ENCODE measurements at regions not wholly inside any gene's neighbourhood (a gene's known extent, or its start where the extent isn't known, plus 50 kb on each side); places are given as distances from the start of the nearest gene placed in this dataset.

GRCh38 chr5:105409695-105410094 is 1847.1 kb upstream of the NUDT12 start:
- DNase-seq (ENCODE audit: low spot score), result no peak

DNA sequence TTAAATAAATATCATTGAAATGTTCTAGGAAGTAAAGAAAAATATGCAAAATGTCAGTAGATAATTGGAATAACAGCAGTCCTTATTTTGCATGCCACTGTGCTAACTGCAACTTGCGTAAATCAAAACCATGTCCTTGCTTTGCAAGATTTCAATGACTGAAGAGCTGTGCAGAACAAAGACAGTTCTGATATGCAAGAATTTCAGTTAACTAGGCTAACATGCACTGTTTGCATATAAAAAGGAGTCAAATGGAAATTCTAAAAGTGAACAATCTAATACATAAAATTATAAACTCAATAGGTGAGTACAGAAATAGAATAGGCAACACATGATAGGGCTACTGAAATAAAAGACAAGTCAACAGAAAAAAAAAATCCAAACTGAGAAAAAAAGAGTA is 1844.6 kb upstream of the NUDT12 start:
- no peak for DNase-seq (ENCODE audit: low spot score)

- DNase-seq (ENCODE audit: low spot score), result no peak
Observed at GRCh38 chr5:105397749-105398148, 1835.2 kb upstream of the NUDT12 start.

DNA sequence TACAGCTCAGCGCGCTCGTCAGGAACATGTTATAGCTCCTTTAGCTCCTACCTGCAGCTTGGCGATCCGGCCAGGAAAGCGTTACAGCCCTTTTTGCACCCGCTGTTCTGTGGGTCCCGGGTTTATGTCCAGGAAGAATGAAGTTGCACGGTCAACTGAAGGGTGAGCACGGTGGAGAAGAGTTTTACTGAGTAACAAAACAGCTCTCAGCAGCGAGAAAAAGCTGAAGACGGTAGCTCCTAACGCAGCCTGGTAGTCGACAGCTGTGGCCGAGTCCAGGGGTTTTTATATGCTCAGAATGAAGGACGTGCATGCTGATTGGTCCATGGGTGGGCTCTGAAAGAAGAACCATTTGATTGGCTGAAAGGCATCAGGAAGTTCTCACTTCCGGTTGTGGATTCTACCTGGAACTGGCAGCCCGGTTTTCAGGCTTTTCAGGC is 1830.1 kb upstream of the NUDT12 start:
- no peak for DNase-seq (ENCODE audit: low spot score)

GRCh38 chr5:105392122-105392709 is 1829.6 kb upstream of the NUDT12 start:
- no peak for DNase-seq (ENCODE audit: low spot score)

DNA sequence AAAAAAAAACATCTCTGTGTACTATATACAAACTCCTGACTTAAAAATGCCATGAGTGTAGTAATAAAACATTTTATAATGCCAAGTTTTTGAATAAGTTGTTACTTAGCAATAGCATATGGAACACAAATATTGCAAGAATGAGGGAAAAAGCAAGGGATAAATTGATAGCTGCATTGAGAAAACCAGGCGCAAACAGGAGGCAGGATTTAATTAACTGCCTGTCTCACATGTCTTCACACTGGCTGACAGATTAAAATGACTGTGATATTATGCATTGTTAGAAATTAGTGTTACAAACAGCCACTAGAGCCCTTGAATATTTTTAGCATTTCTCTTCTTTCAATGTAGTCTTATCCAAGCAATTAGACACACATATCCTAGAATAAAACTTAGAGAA is 1817.5 kb upstream of the NUDT12 start:
- DNase-seq (ENCODE audit: low spot score), result no peak

DNA sequence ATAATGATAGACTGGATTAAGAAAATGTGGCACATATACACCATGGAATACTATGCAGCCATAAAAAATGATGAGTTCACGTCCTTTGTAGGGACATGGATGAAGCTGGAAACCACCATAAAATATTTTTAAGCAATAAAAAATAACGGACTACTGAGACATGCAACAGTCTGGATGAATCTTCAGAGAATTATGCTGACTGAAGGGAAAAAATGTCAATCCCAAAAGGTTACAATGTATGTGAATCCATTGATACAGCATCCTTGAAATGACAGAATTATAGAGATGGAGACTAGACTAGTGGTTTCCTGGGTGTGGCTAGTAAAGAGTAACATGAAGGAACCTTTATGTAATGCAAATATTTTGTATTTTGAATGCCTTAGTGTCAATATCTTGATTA is 1808.6 kb upstream of the NUDT12 start:
- DNase-seq (ENCODE audit: low spot score), result no peak

DNA sequence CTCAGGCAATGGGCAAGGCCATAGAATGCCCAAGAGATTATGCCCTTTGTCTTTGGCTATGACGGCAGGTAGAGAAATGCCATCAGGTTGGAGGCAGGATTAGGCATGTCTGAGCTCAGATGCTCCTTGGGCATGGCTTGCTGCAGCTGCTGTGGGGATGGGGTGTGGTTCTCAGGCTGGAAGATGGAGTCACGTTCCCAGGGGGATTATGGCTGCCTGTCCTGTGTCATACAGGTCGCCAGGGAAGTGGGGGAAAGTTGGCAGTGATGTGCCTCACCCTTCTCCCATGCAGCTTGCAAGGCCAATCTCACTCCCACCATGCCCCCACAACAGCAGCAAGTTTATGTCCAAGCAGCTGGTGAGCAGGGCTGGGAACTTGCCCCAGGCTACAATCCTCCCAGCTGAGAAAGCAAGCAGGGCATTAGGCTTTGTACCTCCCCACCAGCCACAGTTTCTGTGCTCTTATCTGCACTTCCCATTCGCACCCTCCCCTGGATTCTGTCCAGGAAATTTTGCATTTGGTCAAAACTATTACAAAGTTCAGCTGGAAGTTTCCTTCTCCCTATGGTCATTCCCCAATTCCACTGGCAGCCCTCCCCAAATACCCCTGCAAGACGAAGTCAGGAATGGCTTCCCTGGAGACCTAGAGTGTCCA is 1788.0 kb upstream of the NUDT12 start:
- DNase-seq (ENCODE audit: low spot score), result no peak

- no peak for DNase-seq (ENCODE audit: low spot score)
Observed at GRCh38 chr5:105331558-105331957, 1769.0 kb upstream of the NUDT12 start.

DNA sequence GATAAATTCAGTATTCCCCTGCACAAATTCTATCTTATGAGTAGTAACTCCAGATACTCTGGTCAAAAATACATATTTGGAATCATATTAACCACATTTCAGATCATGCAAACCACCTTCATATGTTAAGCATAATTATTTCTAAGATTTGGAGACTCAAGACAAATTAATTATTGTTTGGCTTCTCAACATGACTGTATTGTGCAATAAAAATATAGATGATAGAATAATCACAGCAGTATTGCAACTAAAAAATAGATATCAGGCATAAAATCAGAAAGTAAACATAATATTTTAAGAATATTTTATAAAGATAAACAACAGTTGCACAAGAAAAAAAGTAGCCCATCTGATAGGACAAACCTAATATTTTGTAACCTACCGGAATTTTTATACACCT is 1767.6 kb upstream of the NUDT12 start:
- DNase-seq (ENCODE audit: low spot score), result no peak

- DNase-seq (ENCODE audit: low spot score), result no peak
Observed at GRCh38 chr5:105304859-105305258, 1742.3 kb upstream of the NUDT12 start.

DNA sequence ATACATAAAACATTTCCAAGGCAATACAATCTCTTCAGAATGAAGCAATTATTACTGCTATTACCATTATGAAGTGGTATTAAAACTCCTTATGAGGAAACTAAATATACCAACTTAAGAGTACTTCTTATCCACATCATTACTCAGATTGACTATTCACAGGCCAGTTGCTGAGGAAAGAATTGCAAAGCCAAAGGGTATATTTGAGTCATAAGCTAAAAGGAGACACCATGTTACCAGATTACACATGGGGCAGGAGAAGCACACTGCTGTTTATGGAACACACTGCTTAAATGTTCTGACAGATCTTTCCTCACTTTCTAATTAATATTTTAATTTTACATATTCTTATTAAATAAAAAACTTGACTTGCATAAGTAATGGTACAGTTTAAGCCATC is 1726.4 kb upstream of the NUDT12 start:
- DNase-seq (ENCODE audit: low spot score), result no peak

DNA sequence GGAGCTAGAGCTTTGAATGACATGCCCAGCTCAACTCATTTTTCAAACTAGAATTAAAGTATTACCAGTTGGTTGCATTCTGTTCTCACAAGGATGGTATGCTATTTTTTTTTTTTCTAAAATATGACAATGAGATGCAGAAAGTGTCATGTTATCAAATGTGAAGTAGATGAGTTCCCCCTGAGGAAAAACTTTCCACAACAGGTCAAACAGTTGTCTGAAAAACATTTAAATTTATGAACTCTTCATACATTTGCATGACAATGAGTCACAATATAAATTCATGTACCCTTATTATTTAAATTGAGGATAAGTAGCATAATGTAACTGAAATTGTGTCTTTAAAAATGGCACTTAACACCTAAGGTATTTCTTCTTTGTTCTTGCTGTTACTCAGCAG is 1720.5 kb upstream of the NUDT12 start:
- no peak for DNase-seq (ENCODE audit: low spot score)

GRCh38 chr5:105274079-105274478 is 1711.5 kb upstream of the NUDT12 start:
- no peak for DNase-seq (ENCODE audit: low spot score)

- no peak for DNase-seq (ENCODE audit: low spot score)
Observed at GRCh38 chr5:105263515-105263914, 1700.9 kb upstream of the NUDT12 start.

- DNase-seq (ENCODE audit: low spot score), result no peak
Observed at GRCh38 chr5:105259581-105260217, 1697.1 kb upstream of the NUDT12 start.

GRCh38 chr5:105238561-105238960 is 1676.0 kb upstream of the NUDT12 start:
- DNase-seq (ENCODE audit: low spot score), result no peak

DNA sequence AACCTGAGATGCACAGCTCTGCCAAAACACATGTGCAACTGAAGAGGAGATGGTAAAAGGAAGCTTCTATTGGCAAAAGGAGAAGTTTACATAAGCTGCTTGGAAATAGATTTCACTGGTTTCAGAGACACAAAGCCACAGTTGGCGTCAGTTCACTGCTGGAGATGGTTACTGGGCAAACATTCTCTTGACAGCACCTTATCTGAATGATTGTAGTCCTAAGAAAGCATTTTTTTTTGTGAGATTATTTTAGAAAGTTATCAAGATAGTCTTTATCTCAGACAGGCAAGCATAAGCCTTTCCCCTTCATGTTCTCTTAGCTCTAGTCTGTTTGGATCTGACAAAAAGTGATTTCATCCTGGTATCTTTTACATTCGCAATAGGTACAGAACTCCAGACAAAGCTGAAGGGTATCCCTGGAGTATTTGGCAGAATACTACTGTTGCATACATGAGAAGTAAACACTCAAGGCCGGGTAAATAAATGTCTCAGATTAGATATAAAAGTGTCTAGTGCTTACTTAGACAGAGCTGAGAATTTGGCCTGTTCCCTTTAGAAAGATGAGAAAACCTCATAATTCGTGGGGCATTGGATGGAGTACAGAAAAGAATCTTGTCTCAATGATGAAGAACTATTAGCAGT is 1668.0 kb upstream of the NUDT12 start:
- no peak for DNase-seq (ENCODE audit: low spot score)

- no peak for DNase-seq (ENCODE audit: low spot score)
Observed at GRCh38 chr5:105218018-105218417, 1655.4 kb upstream of the NUDT12 start.

DNA sequence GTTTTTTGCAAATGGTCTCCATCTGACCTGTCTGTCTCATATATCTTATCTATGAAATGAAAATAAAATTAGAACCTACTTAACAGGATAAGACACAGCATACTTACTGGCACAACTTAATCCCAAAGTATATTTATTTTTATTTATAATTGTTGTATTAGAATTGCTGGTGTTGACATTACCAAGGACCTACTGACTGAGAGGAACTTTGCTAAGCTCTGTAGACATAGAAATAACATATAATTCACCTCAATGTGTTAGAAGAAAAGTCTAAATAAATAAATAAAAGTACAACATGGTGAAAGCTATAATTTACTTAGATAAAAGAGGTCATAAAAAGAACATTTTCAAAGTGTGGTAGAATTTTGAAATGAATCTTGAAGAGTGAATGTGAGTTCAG is 1650.5 kb upstream of the NUDT12 start:
- DNase-seq (ENCODE audit: low spot score), result no peak

GRCh38 chr5:105207066-105207465 is 1644.5 kb upstream of the NUDT12 start:
- DNase-seq (ENCODE audit: low spot score), result no peak

- DNase-seq (ENCODE audit: low spot score), result no peak
Observed at GRCh38 chr5:105197531-105197930, 1634.9 kb upstream of the NUDT12 start.

GRCh38 chr5:105195765-105196164 is 1633.2 kb upstream of the NUDT12 start:
- no peak for DNase-seq (ENCODE audit: low spot score)
